ENCODE measurements at regions not wholly inside any gene's neighbourhood (a gene's known extent, or its start where the extent isn't known, plus 50 kb on each side); places are given as distances from the start of the nearest gene placed in this dataset.

DNA sequence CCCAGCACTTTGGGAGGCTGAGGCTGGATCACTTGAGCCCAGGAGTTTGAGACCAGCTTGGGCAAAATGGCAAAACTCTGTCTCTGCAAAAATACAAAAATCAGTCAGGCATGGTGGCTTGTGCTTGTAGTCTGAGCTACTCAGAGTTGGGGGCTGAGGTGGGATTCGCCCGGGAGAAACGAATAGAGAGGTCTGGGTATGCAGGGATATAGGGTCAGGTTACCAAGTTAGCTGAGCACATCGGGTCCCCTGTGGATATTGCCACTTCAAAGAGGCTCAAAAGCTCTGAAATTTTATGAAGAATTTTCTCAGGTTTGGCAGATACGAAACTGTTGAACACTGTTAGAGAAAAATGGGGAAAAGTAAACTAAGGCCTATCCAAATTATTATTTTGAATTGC is 120.9 kb upstream of the SGK1 start:
- no peak for TF ChIP-seq EZH2 (IDR thresholded peaks at IDR 0.05; ENCODE audit: insufficient read depth, poor library complexity, severe bottlenecking)
- TF ChIP-seq EZH2phosphoT487 (IDR thresholded peaks at IDR 0.05; ENCODE audit: insufficient read depth, low read depth), result no peak
